H9 (cell line): ENCODE measurements at regions not wholly inside any gene's neighbourhood (a gene's known extent, or its start where the extent isn't known, plus 50 kb on each side); places are given as distances from the start of the nearest gene placed in this dataset.

Experiments used
- DNase-seq: peaks from one replicate; pipeline ENCODE4 v3.0.0-alpha.2; 2017
- H2AFZ ChIP-seq: one replicate; pipeline ENCODE4 v1.6.1; 2013; ENCODE audit warnings: mild to moderate bottlenecking, low read length, control low read depth, moderate library complexity
- H2AK5ac ChIP-seq: 2 replicates; pipeline ENCODE4 v1.6.1; 2013; ENCODE audit warnings: low read length, control low read depth, mixed read lengths; ENCODE audit not compliant: insufficient read length
- H2BK120ac ChIP-seq: one replicate; pipeline ENCODE4 v1.6.1; 2013; ENCODE audit warnings: low read depth, mild to moderate bottlenecking, low read length, control low read depth, inconsistent platforms; ENCODE audit not compliant: poor library complexity, severe bottlenecking
- H2BK12ac ChIP-seq: 2 replicates; pipeline ENCODE4 v1.6.1; 2013; ENCODE audit warnings: low read length, control low read depth, mixed read lengths, low read depth; ENCODE audit not compliant: insufficient read length
- H2BK15ac ChIP-seq: 2 replicates; pipeline ENCODE4 v1.6.1; 2013; ENCODE audit warnings: low read depth, low read length, control low read depth
- H2BK20ac ChIP-seq: one replicate; pipeline ENCODE4 v1.6.1; 2013; ENCODE audit warnings: low read depth, mild to moderate bottlenecking, low read length, control low read depth, inconsistent platforms; ENCODE audit not compliant: poor library complexity, severe bottlenecking
- H2BK5ac ChIP-seq: 2 replicates; pipeline ENCODE4 v1.6.1; 2013; ENCODE audit warnings: low read length, control low read depth, mixed read lengths; ENCODE audit not compliant: insufficient read length
- H3K14ac ChIP-seq: 2 replicates; pipeline ENCODE4 v1.6.1; 2013; ENCODE audit warnings: low read length, control low read depth; ENCODE audit not compliant: insufficient read depth
- H3K18ac ChIP-seq: 2 replicates; pipeline ENCODE4 v1.6.1; 2013; ENCODE audit warnings: low read depth, mild to moderate bottlenecking, mixed read lengths, low read length, control low read depth; ENCODE audit not compliant: insufficient read length
- H3K23ac ChIP-seq: 2 replicates; pipeline ENCODE4 v1.6.1; 2013; ENCODE audit warnings: low read length, control low read depth, mixed read lengths, low read depth; ENCODE audit not compliant: insufficient read length
- H3K23me2 ChIP-seq: 2 replicates; pipeline ENCODE4 v1.6.1; 2013; ENCODE audit warnings: low read depth, mild to moderate bottlenecking, mixed read lengths, low read length, control low read depth; ENCODE audit not compliant: insufficient read length, poor library complexity, severe bottlenecking
- H3K27ac ChIP-seq: 2 replicates; pipeline ENCODE4 v1.5.1; 2013; ENCODE audit warnings: low read length, control low read depth, mixed read lengths, low read depth; ENCODE audit not compliant: insufficient read length
- H3K27me3 ChIP-seq: 2 replicates; pipeline ENCODE4 v1.6.1; 2013; ENCODE audit warnings: low read length, control low read depth, inconsistent platforms; ENCODE audit not compliant: insufficient read depth
- H3K4ac ChIP-seq: 2 replicates; pipeline ENCODE4 v1.6.1; 2013; ENCODE audit warnings: low read depth, mild to moderate bottlenecking, control low read depth, inconsistent platforms, low read length, moderate library complexity
- H3K4me1 ChIP-seq: 2 replicates; pipeline ENCODE4 v1.6.1; 2013; ENCODE audit warnings: low read length, control low read depth, inconsistent platforms; ENCODE audit not compliant: insufficient read depth
- H3K4me2 ChIP-seq: 2 replicates; pipeline ENCODE4 v1.6.1; 2013; ENCODE audit warnings: low read length, control low read depth, mixed read lengths; ENCODE audit not compliant: insufficient read length, insufficient read depth
- H3K56ac ChIP-seq: 2 replicates; pipeline ENCODE4 v1.6.1; 2013; ENCODE audit warnings: low read depth, mild to moderate bottlenecking, mixed read lengths, low read length, control low read depth; ENCODE audit not compliant: insufficient read length
- H3K79me1 ChIP-seq: 2 replicates; pipeline ENCODE4 v1.6.1; 2013; ENCODE audit warnings: low read depth, mild to moderate bottlenecking, moderate library complexity, low read length, control low read depth, inconsistent platforms; ENCODE audit not compliant: insufficient read depth, poor library complexity, severe bottlenecking
- H3K79me2 ChIP-seq: 2 replicates; pipeline ENCODE4 v1.6.1; 2013; ENCODE audit warnings: low read length, control low read depth, inconsistent platforms; ENCODE audit not compliant: insufficient read depth
- H3K9ac ChIP-seq: 2 replicates; pipeline ENCODE4 v1.6.1; 2013; ENCODE audit warnings: low read length, control low read depth, mixed read lengths; ENCODE audit not compliant: insufficient read length; ENCODE audit errors: extremely low read depth
- H3K9me3 ChIP-seq: one replicate; pipeline ENCODE4 v1.6.1; 2013; ENCODE audit warnings: low read depth, low read length, inconsistent platforms; ENCODE audit not compliant: control insufficient read depth
- H3T11ph ChIP-seq: one replicate; pipeline ENCODE4 v1.6.1; 2013; ENCODE audit warnings: mild to moderate bottlenecking, low read length, control low read depth, inconsistent platforms
- H4K20me1 ChIP-seq: one replicate; pipeline ENCODE4 v1.6.1; 2013; ENCODE audit not compliant: control insufficient read depth, insufficient read length, insufficient read depth
- H4K5ac ChIP-seq: 2 replicates; pipeline ENCODE4 v1.6.1; 2013; ENCODE audit warnings: low read depth, mild to moderate bottlenecking, mixed read lengths, low read length, control low read depth; ENCODE audit not compliant: insufficient read length
- H4K8ac ChIP-seq: replicated peaks from 2 replicates; pipeline ENCODE4 v1.6.1; 2013; ENCODE audit warnings: low read length, control low read depth, mixed read lengths, low read depth; ENCODE audit not compliant: insufficient read length
- H4K91ac ChIP-seq: 2 replicates; pipeline ENCODE4 v1.6.1; 2013; ENCODE audit warnings: low read depth, mild to moderate bottlenecking, moderate library complexity, mixed read lengths, low read length, control low read depth; ENCODE audit not compliant: insufficient read length
- H3K27ac Mint-ChIP-seq, 3 experiments: 2 replicates in 2 of 3; 3 replicates in 1 of 3; pipeline ENCODE4 v1.8.0; 2020 to 2021; ENCODE audit warnings: mixed read lengths in 3 of 3, mild to moderate bottlenecking in 1 of 3, moderate library complexity in 1 of 3
- H3K27me3 Mint-ChIP-seq: 2 replicates; pipeline ENCODE4 v1.8.0; 2021; ENCODE audit warnings: low read depth, mild to moderate bottlenecking, moderate library complexity, mixed read lengths
- H3K36me3 Mint-ChIP-seq, 3 experiments: 2 replicates in 2 of 3; 3 replicates in 1 of 3; pipeline ENCODE4 v1.8.0; 2020 to 2021; ENCODE audit warnings: low read depth in 3 of 3, mixed read lengths in 3 of 3; ENCODE audit not compliant: insufficient read depth in 1 of 3
- H3K4me1 Mint-ChIP-seq, 2 experiments: 2 replicates each; pipeline ENCODE4 v1.8.0; 2020; ENCODE audit warnings: mixed read lengths in 2 of 2
- H3K4me3 Mint-ChIP-seq, 2 experiments: 2 replicates in 1 of 2; 3 replicates in 1 of 2; pipeline ENCODE4 v1.8.0; 2020 to 2021; ENCODE audit warnings: mild to moderate bottlenecking in 2 of 2, mixed read lengths in 2 of 2, moderate library complexity in 1 of 2
- H3K9me3 Mint-ChIP-seq, 2 experiments: 2 replicates in 1 of 2; 3 replicates in 1 of 2; pipeline ENCODE4 v1.8.0; 2020; ENCODE audit warnings: mild to moderate bottlenecking in 2 of 2, mixed read lengths in 2 of 2, moderate library complexity in 1 of 2
- CTCF ChIP-seq: fragments of 200-600 bp; sonication (generic); conservative IDR thresholded peaks from 3 replicates; pipeline ENCODE4 v1.8.0; 2021; ENCODE audit warnings: antibody characterized with exemption, mild to moderate bottlenecking
- WGBS: extraction: QIAGEN DNeasy Blood & Tissue Kit; methylation state at CpG from one replicate; pipeline ENCODE4 v1.1.7; 2013; ENCODE audit warnings: missing lambda C conversion rate, low lambda C conversion rate, mixed read lengths; ENCODE audit not compliant: insufficient read length; ENCODE audit errors: extremely low coverage; 5-methylcytosine and 5-hydroxymethylcytosine counted together

- H4K20me1 ChIP-seq: no peaks in the 10 kb centered on the region
- H3K23ac ChIP-seq: no peak overlapping the region
- no peak overlapping the region for H3K14ac ChIP-seq
- no peak overlapping the region for H3K9ac ChIP-seq
- Mint-ChIP-seq H3K4me1 (no peaks in the 10 kb centered on the region), H3K4me3 (no peak overlapping the region), H3K27ac (no peak overlapping the region), H3K9me3 (no peaks in the 10 kb centered on the region; a peak in 1 of 5 replicates), H3K27me3 (no peaks in the 10 kb centered on the region), H3K36me3 (no peaks in the 10 kb centered on the region)
- H4K8ac ChIP-seq: no peak overlapping the region
- no peak overlapping the region for H2BK12ac ChIP-seq
- no CpG with 5 or more reads among the region's 2 CpGs for WGBS
- no peak overlapping the region for H2BK20ac ChIP-seq
- no peak overlapping the region for H2AK5ac ChIP-seq
- H4K5ac ChIP-seq: no peak overlapping the region
- no peak overlapping the region for H4K91ac ChIP-seq
- H3K27me3 ChIP-seq: no peaks in the 10 kb centered on the region
- no peak overlapping the region for H2BK120ac ChIP-seq
- no peaks in the 10 kb centered on the region for H3K4me1 ChIP-seq
- no peak overlapping the region for H2AFZ ChIP-seq
- H3K9me3 ChIP-seq: no peaks in the 10 kb centered on the region
- H3K4me2 ChIP-seq: no peak overlapping the region
- no peak overlapping the region for H2BK15ac ChIP-seq
- H3K23me2 ChIP-seq: no peaks in the 10 kb centered on the region
- no peak overlapping the region for H3T11ph ChIP-seq
- H3K4ac ChIP-seq: no peak overlapping the region
- H3K56ac ChIP-seq: no peak overlapping the region
- H3K27ac ChIP-seq: no peak overlapping the region
- H2BK5ac ChIP-seq: no peak overlapping the region
- TF ChIP-seq CTCF: no peak
- H3K18ac ChIP-seq: no peak overlapping the region
- H3K79me1 ChIP-seq: no peaks in the 10 kb centered on the region
- no peaks in the 10 kb centered on the region for H3K79me2 ChIP-seq
- DNase-seq: no peak
These were observed 506.5 kb downstream of the TSN start for GRCh38 chr2:122261911-122262310.
